Peyer's patch (tissue), 4 donors: ENCODE measurements at regions not wholly inside any gene's neighbourhood (a gene's known extent, or its start where the extent isn't known, plus 50 kb on each side); places are given as distances from the start of the nearest gene placed in this dataset.
"Not testable (repeated sequence)": the region's sequence is repeated elsewhere in the genome, so short reads cannot be mapped to it uniquely, and the experiment has no call there.

Experiments used
- DNase-seq, 3 donors: peaks; one replicate each; pipeline ENCODE4 v3.0.0-alpha.2; 2017 to 2019
- H3K27ac ChIP-seq, 4 donors: fragments of 200-600 bp; sonication (generic); one replicate each; pipeline ENCODE4 v1.5.1; 2016 to 2019
- H3K27me3 ChIP-seq, 2 donors: fragments of 200-600 bp; sonication (generic); one replicate each; pipeline ENCODE4 v1.5.1; 2019
- H3K36me3 ChIP-seq, 3 donors: fragments of 200-600 bp; sonication (generic); one replicate each; pipeline ENCODE4 v1.5.1; 2016 to 2019
- H3K4me1 ChIP-seq, 4 donors: fragments of 200-600 bp; sonication (generic); one replicate each; pipeline ENCODE4 v1.5.1; 2016 to 2019
- H3K4me3 ChIP-seq, 4 donors: fragments of 200-600 bp; sonication (generic); 1 replicate in 3 of 4; 2 replicates in 1 of 4; pipeline ENCODE4 v1.5.1; 2016 to 2019; ENCODE audit warnings: mild to moderate bottlenecking in 1 of 4
- H3K9me3 ChIP-seq, 4 donors: fragments of 200-600 bp; sonication (generic); one replicate each; pipeline ENCODE4 v1.5.1; 2016 to 2019; ENCODE audit warnings: mild to moderate bottlenecking in 1 of 4
- CTCF ChIP-seq, 6 experiments: fragments of 450-650 bp in 4 of 6; fragments of 200-600 bp in 2 of 6; sonication (generic) in 1 of 6; IDR thresholded peaks; one replicate each; pipeline ENCODE4 v1.5.1; 2017 to 2019; ENCODE audit warnings: antibody characterized with exemption in 6 of 6, mild to moderate bottlenecking in 3 of 6, moderate library complexity in 1 of 6
- POLR2A ChIP-seq, 2 donors: fragments of 450-650 bp; IDR thresholded peaks; one replicate each; pipeline ENCODE4 v1.5.1; 2017; ENCODE audit warnings: antibody characterized with exemption in 2 of 2, mild to moderate bottlenecking in 2 of 2, moderate library complexity in 2 of 2

- peak overlapping the region in 1 of 4 donors; percentile 43 for H3K27ac ChIP-seq
- H3K36me3 ChIP-seq, result no peaks in the 10 kb centered on the region
- no peaks in the 10 kb centered on the region for H3K9me3 ChIP-seq
- no peaks in the 10 kb centered on the region for H3K4me1 ChIP-seq
- H3K4me3 ChIP-seq, result no peak overlapping the region
- no peak for DNase-seq
- TF ChIP-seq CTCF (IDR thresholded peaks at IDR 0.05), result no peak
- TF ChIP-seq POLR2A (IDR thresholded peaks at IDR 0.05), result no peak
- no peaks in the 10 kb centered on the region for H3K27me3 ChIP-seq
Measured at GRCh38 chr12:91249518-91250272, 67.1 kb upstream of the DCN start.

GRCh38 chr12:91249054-91249453 lies 66.4 kb upstream of the DCN start:
- Histone ChIP-seq H3K27ac (no peak overlapping the region), H3K27me3 (no peaks in the 10 kb centered on the region), H3K4me1 (no peaks in the 10 kb centered on the region), H3K9me3 (no peaks in the 10 kb centered on the region), H3K4me3 (no peak overlapping the region), H3K36me3 (no peaks in the 10 kb centered on the region)
- TF ChIP-seq POLR2A (IDR thresholded peaks at IDR 0.05), result no peak
- TF ChIP-seq CTCF (IDR thresholded peaks at IDR 0.05), result no peak
- no peak for DNase-seq

- not testable (repeated sequence) for DNase-seq, H3K27me3 ChIP-seq, H3K4me3 ChIP-seq, H3K9me3 ChIP-seq, H3K36me3 ChIP-seq, H3K27ac ChIP-seq, H3K4me1 ChIP-seq
- peak in 1 of 6 experiments; percentile 9 for TF ChIP-seq CTCF (IDR thresholded peaks at IDR 0.05)
Measured at GRCh38 chr12:91243177-91243576, 60.6 kb upstream of the DCN start.

GRCh38 chr12:91241756-91242155 lies 59.1 kb upstream of the DCN start:
- no peaks in the 10 kb centered on the region for H3K9me3 ChIP-seq
- H3K4me3 ChIP-seq, result no peak overlapping the region
- no peak overlapping the region for H3K27ac ChIP-seq
- H3K4me1 ChIP-seq, result no peaks in the 10 kb centered on the region
- no peaks in the 10 kb centered on the region for H3K36me3 ChIP-seq
- DNase-seq, result no peak
- no peaks in the 10 kb centered on the region for H3K27me3 ChIP-seq
- TF ChIP-seq POLR2A (IDR thresholded peaks at IDR 0.05), result no peak
- TF ChIP-seq CTCF (IDR thresholded peaks at IDR 0.05), result no peak

GRCh38 chr12:91240386-91241095 lies 57.9 kb upstream of the DCN start:
- no peak overlapping the region for H3K4me3 ChIP-seq
- no peaks in the 10 kb centered on the region for H3K27me3 ChIP-seq
- no peaks in the 10 kb centered on the region for H3K9me3 ChIP-seq
- H3K27ac ChIP-seq, result no peak overlapping the region
- DNase-seq, result no peak
- TF ChIP-seq CTCF (IDR thresholded peaks at IDR 0.05) (no peak), POLR2A (IDR thresholded peaks at IDR 0.05) (no peak)
- H3K4me1 ChIP-seq, result no peaks in the 10 kb centered on the region
- no peaks in the 10 kb centered on the region for H3K36me3 ChIP-seq
